Occipital lobe (tissue), 1 donor: ENCODE measurements at regions not wholly inside any gene's neighbourhood (a gene's known extent, or its start where the extent isn't known, plus 50 kb on each side); places are given as distances from the start of the nearest gene placed in this dataset.
"Not testable (repeated sequence)": the region's sequence is repeated elsewhere in the genome, so short reads cannot be mapped to it uniquely, and the experiment has no call there.

Experiments used
- DNase-seq: peaks from one replicate; lab custom pipeline; 2025; lab: John Stamatoyannopoulos, UW

DNA sequence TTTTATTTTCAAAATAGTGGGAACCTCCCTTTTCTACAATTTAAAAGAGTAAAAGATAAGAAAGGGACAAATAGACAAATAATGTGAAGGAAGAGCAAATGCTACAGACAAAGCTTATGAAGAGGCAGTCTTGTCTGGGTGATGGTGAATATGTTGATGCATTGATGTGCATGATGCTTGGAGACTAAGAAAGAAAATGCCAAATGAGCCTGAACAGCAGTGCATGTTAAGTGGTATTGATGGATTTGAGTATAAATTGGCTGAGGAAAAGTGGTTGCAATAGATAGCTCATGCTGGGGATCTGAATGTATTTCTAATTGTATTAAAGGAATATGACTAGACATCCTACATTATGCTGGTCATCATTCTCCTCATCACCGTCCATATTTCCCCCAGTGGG lies 268.6 kb upstream of the ANO5 start:
- DNase-seq = no peak

- no peak for DNase-seq
These were observed 265.3 kb upstream of the ANO5 start for GRCh38 chr11:21927628-21928027.

- no peak for DNase-seq
These were observed 264.0 kb upstream of the ANO5 start for GRCh38 chr11:21928847-21929246.

DNA sequence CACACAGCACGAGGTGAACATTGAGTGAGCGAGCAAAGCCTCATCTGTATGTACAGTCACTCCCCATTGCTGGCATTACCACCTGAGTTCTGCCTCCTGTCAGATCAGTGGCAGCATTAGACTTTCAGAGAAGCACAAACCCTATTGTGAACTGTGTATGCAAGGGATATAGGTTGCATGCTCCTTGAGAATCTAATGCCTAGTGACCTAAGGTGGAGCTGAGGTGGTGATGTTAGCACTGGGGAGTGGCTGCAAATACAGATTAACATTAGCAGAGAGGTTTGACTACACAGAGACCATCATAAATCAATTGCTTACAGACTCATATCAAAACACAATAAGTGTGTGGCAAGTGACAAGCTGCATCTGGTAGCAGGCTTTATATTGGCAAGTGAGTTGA lies 262.5 kb upstream of the ANO5 start:
- DNase-seq = no peak

DNA sequence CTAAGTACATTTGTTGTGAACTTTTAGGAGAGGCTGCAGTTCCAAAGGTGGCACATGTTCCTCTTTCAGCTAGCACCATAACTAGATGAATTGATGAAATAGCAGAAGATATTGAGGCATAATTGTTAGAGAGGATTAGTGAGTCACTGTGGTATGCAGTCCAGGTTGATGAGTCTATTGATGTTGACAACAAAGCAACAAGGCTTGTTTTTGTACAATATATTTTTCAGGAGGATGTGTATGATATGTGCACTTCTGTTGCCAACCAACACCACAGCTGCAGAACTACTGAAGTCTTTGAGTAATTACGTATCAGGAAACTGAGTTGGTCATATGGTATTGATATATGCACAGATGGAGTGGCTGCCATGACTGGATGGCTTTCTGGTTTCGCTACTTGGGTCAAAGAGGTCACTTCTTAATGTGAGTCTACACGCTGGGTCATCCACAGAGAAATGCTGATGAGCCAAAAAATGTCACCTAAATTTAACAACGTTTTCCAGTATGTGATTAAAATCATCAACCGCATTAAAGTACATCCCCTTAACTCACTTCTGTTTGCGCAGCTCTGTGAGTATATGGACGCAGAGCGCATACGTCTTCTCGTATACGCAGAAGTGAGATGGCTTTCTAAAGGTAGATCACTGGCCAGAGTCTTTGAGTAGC lies 261.3 kb upstream of the ANO5 start:
- DNase-seq = no peak

- DNase-seq = no peak
These were observed 259.8 kb upstream of the ANO5 start for GRCh38 chr11:21933095-21933494.

- DNase-seq = no peak
These were observed 248.3 kb upstream of the ANO5 start for GRCh38 chr11:21944577-21944976.

DNA sequence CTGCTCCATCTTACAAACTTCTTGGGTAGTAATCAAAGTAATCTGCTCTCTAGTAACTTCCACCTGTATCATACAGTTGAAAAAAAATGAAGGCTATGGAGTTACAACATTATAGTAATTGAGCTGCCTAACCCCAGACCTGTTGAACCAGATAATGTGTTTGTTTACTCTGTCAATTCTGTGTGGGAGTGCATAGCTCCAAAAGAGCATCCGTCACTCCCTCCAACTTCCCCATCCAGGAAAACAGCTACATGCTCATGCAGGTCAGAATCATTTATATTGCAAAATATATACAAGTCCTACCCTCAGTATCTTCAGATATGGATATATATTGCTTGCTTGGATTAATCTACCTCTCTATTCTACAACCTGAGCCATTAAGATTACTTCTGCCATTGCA lies 244.0 kb upstream of the ANO5 start:
- no peak for DNase-seq

DNA sequence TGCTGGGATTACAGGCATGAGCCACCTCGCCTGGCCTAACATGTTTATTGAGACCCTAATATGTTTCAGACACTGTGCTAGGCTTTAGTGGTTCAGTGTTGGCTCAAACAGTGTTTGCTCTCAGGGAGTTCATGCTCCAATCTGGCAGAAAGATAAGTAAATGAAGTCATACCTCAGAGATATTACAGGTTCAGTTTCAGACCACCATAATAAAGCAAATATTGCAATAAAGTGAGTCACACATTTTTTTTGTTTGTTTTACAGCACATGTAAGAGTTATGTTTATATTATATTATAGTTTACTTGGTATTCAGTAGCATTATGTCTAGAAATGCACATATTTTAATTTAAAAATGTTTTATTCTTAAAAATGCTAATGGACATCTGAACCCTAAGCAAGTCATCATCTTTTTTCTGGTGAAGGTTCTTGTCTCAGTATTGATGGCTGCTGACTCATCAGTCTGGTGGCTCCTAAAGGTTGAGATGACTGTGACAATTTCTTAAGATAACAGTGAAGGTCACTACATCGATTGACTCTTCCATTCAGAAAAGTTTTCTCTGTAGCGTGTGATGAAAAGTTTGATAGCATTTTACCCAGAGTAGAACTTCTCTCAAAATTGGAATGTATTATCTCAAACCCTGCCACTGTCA lies 243.0 kb upstream of the ANO5 start:
- no peak for DNase-seq

DNA sequence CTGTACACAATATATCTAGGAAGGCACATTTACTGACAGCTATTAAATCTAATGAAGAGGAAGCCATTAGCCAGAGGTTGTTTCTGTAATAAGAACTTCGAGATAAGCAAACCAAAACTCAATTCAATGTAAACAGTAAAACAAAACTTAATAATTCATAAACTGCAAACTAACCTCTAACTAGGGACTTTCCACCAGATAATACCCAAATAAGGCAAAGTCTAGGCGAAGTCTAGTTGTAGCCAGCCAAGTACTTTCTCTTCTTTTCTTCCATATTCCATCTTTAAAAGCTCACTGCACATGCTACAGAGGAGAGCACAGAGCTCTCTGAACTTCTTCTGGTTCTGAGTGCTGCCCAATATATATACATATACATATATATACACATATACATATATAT lies 229.9 kb upstream of the ANO5 start:
- DNase-seq = no peak

- no peak for DNase-seq
These were observed 227.7 kb upstream of the ANO5 start for GRCh38 chr11:21965221-21965620.

DNA sequence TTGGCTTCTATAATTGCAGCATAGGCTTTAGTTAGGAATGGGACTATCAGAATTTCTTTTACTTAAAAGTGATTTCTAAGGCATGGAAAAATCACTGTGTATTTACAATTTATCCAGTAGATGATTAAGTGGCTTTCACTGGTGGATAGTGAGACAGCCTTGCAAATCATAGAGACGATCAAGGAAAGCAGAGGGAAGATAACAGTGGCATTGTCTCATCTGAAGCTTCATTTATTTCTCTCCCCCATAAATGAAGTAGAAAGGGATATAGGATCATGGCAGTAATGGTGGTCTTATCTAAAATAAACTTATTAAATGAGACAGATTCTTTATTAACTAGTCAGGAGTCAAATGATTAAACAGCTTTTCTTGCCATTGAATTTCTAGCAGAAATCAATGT lies 224.2 kb upstream of the ANO5 start:
- DNase-seq = no peak

DNA sequence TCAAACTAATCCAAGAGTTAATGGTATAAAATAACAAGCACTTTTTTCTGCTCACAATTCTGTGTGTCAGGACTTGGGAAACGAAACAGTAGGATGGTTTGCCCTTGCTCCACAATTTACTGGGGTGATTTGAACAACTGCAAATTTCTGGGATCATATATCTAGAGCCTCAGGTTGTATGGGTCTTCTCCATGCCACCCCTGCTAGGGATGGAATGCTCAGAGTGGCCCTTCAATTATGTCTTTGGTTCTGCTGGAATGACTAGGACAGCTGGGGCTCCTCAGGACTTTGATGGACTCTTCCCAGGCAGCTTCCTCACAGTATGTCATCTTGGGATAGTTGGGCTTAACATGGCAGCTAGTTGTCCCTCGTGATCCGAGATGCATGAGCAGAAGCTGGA lies 223.0 kb upstream of the ANO5 start:
- DNase-seq = no peak

DNA sequence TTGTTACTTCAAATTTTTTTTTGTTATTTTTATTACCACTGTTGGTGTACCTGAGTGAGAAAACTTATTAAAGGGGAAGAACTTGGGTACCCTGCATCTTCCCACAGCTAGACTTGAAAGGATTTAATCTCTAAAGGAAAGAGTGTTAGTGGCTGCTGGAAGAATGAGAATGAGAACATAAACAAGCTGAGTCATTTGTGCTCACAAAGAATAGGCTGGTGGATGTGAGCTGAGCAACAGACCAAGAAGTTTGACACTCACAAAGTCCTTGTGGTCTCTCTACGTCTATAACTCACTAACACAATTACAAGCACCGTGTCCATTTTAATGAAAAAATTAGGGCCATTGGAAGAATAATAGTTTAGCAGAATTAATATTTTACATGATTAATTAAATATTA lies 217.6 kb upstream of the ANO5 start:
- DNase-seq = no peak

- DNase-seq = no peak
These were observed 216.7 kb upstream of the ANO5 start for GRCh38 chr11:21976210-21976609.

GRCh38 chr11:21983431-21983830 lies 209.5 kb upstream of the ANO5 start:
- DNase-seq = no peak

GRCh38 chr11:21986361-21986760 lies 206.5 kb upstream of the ANO5 start:
- no peak for DNase-seq

DNA sequence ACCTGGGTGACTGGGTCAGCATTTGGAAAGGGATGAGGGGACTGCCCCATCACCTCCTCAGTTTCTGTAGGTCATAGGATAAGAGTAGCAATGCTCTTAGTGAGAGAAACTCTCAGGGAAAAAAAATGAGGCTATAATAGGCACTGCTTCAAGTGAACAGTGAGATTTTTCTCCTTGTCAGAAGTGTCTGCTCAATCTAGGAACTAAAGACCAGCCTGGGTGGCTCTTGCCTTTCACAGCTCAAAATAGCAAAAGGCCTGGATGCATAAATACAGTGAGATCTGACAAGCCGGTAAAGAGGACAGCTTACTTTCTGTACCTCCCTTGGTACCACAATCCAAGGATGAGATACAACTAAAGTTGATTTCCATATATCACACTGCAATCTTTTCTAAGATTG lies 205.6 kb upstream of the ANO5 start:
- no peak for DNase-seq

GRCh38 chr11:21988477-21988876 lies 204.4 kb upstream of the ANO5 start:
- no peak for DNase-seq

GRCh38 chr11:22001803-22002202 lies 191.1 kb upstream of the ANO5 start:
- DNase-seq = not testable (repeated sequence)

- no peak for DNase-seq
These were observed 186.0 kb upstream of the ANO5 start for GRCh38 chr11:22006901-22007300.

GRCh38 chr11:22031791-22032190 lies 161.1 kb upstream of the ANO5 start:
- DNase-seq = no peak

DNA sequence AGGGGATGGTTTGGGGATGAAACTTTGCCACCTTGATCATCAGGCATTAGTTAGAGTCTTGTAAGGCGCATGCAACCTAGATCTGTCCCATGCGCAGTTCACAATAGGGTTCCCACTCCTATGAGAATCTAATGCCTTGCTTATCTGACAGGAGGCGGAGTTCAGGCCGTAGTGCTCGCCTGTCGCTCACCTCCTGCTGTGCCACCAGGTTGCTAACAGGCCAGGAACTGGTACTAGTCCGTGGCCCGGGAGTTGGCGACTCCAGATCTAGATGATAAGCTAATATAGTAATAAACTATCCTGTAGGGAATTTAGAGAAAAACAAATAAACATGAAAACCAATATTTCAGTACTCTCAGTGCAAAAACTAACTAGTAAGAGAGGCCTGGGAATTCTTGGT lies 155.4 kb upstream of the ANO5 start:
- no peak for DNase-seq

- DNase-seq = no peak
These were observed 151.8 kb upstream of the ANO5 start for GRCh38 chr11:22041039-22041438.
